Stomach smooth muscle (tissue), 2 donors: ENCODE measurements at regions not wholly inside any gene's neighbourhood (a gene's known extent, or its start where the extent isn't known, plus 50 kb on each side); places are given as distances from the start of the nearest gene placed in this dataset.

ENCODE experiments used
- H3K27ac ChIP-seq: one replicate; pipeline ENCODE4 v1.7.0; 2013; ENCODE audit warnings: mild to moderate bottlenecking, low read length, inconsistent platforms
- H3K27me3 ChIP-seq, 2 donors: one replicate each; pipeline ENCODE4 v1.7.0; 2013; ENCODE audit warnings: low read length in 2 of 2; ENCODE audit not compliant: insufficient read depth in 2 of 2, control insufficient read depth in 1 of 2
- H3K36me3 ChIP-seq, 2 donors: one replicate each; pipeline ENCODE4 v1.7.0; 2013; ENCODE audit warnings: low read length in 2 of 2; ENCODE audit not compliant: control insufficient read depth in 2 of 2, insufficient read depth in 2 of 2
- H3K4me1 ChIP-seq: one replicate; pipeline ENCODE4 v1.7.0; 2013; ENCODE audit warnings: low read length; ENCODE audit not compliant: control insufficient read depth, insufficient read depth
- H3K4me3 ChIP-seq, 2 donors: one replicate each; pipeline ENCODE4 v1.7.0; 2013; ENCODE audit warnings: low read length in 2 of 2
- H3K9ac ChIP-seq, 2 donors: one replicate each; pipeline ENCODE4 v1.7.0; 2013; ENCODE audit warnings: low read length in 2 of 2, mild to moderate bottlenecking in 1 of 2
- H3K9me3 ChIP-seq, 2 donors: one replicate each; pipeline ENCODE4 v1.7.0; 2013; ENCODE audit warnings: low read length in 2 of 2; ENCODE audit not compliant: control insufficient read depth in 2 of 2
- donor health status: healthy.
- donor health status: Pancreatic carcinoma.

DNA sequence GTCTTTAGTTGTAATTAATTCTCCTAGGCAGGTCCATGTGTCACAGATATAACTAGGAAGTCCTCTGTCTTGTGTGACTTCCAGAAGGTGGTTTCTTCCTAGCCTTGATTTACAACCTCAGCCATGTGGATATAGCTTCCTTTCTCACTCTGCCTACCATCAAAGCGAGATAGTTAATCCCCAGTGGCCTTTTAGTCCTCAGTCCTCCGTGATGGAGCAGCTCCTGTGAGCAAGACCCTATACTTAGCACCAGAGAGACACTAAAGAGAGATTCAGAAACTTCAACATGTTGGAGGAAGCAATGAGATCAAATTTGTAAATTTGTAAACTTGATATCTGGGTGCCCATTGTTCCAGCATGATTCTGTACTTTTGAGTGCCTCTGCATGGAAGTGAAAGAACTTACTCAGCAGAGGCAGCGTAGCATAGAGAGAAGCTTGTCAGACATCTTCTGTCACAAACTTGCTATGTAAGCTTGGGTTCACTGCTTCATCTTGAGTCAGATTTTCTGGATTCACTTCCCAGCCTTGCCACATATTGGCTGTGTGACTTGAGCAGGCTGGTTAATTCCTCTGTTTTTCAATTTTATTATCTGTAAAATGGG lies 170.2 kb upstream of the NR3C1 start:
- Histone ChIP-seq H3K4me1 (peaks cover 3% of the 10 kb centered on the region), H3K36me3 (no peaks in the 10 kb centered on the region), H3K27me3 (no peaks in the 10 kb centered on the region), H3K9ac (no peak overlapping the region), H3K27ac (no peak overlapping the region), H3K4me3 (no peak overlapping the region), H3K9me3 (no peaks in the 10 kb centered on the region)

DNA sequence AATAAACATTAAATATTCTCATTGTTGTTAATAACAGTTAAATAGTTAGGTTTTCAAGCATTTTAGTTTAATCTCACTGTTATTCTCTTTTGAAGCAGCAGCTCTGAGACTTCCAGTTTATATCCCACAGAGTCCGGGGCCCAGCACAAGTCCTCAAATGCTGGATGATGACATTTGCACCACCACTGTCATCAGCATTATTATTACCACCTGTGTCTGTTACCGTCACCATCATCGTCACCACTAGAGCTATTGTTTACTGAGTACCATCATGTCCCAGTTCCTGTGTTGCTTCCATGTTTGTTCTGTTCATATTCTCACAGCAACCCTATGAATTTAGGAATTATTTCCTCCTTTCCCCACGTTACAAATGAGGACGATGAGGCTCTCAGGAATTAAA lies 169.2 kb upstream of the NR3C1 start:
- no peak overlapping the region for H3K27ac ChIP-seq
- H3K9ac ChIP-seq: no peak overlapping the region
- no peaks in the 10 kb centered on the region for H3K27me3 ChIP-seq
- no peak overlapping the region for H3K4me3 ChIP-seq
- peaks cover 3% of the 10 kb centered on the region for H3K4me1 ChIP-seq
- no peaks in the 10 kb centered on the region for H3K36me3 ChIP-seq
- no peaks in the 10 kb centered on the region for H3K9me3 ChIP-seq

DNA sequence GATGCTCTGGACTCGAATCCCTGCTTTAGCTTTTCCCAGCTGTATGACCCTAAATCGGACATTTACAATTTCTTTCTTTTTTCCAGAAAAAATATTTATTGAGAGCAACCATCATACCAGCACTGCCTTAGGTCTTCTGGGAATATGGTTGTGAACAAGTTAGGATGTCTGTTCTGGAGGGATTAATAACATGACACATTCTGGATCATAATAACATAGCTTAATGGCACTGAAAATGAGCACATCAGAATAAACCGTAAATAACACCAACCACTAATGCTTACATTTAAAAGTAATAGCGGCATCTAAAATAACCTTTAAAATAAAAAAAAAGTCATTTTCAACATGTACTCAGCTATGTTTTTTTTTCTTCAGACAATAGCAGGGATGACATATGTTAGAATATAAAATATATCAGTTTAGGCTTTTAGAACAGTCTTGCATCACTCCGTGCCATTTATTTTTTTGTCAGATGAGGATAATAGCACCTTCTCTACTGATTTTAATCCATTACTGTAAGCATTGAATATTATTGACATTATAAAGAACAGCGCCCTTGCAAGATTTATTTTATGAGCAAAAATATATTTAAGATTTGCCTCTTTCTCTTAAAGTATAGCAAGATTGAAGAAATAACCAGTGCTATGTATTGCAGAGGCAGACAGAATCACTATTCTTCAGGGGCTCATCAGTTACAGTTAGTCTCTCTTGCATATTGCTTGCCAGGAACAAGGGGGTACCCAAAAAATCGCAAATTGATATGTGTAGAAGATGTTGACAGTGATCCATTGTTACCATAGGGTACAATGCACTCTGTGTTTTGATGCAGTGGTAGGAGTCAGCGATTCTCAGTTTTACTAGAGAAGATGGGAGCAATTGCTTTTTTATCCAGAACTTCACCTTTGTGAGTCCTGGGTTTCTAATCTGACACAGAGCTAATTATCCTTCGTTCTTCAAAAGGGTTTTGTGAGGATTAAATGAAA lies 168.4 kb upstream of the NR3C1 start:
- no peaks in the 10 kb centered on the region for H3K27me3 ChIP-seq
- H3K4me3 ChIP-seq: no peak overlapping the region
- H3K27ac ChIP-seq: no peak overlapping the region

DNA sequence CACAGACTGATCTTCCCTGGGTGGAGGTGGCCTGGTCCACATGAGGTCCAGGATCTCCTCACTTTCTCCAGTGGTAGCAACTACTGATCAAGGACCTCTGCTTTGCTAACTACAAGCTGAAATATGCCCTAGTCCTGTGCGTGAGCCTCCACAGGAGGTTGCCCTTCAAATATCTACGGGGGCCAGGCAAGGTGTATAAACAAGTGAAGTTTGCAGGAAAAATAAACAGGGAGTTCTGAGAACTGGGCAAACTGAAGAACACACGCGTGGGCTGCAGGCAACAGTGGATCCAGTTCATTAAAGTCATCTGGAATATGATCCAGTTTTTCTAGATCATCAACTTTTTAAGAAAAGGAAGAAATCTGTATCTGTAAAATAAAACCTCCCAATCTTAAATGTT lies 167.5 kb upstream of the NR3C1 start:
- no peaks in the 10 kb centered on the region for H3K9me3 ChIP-seq
- no peak overlapping the region for H3K9ac ChIP-seq
- H3K27ac ChIP-seq: no peak overlapping the region
- H3K27me3 ChIP-seq: no peaks in the 10 kb centered on the region
- no peak overlapping the region for H3K4me3 ChIP-seq
- H3K4me1 ChIP-seq: peaks cover 3% of the 10 kb centered on the region
- H3K36me3 ChIP-seq: no peaks in the 10 kb centered on the region

More for the DNA sequence above, 168.4 kb upstream of the NR3C1 start:
- peaks cover 3% of the 10 kb centered on the region for H3K4me1 ChIP-seq
- H3K9ac ChIP-seq: no peak overlapping the region
- no peaks in the 10 kb centered on the region for H3K9me3 ChIP-seq
- no peaks in the 10 kb centered on the region for H3K36me3 ChIP-seq

DNA sequence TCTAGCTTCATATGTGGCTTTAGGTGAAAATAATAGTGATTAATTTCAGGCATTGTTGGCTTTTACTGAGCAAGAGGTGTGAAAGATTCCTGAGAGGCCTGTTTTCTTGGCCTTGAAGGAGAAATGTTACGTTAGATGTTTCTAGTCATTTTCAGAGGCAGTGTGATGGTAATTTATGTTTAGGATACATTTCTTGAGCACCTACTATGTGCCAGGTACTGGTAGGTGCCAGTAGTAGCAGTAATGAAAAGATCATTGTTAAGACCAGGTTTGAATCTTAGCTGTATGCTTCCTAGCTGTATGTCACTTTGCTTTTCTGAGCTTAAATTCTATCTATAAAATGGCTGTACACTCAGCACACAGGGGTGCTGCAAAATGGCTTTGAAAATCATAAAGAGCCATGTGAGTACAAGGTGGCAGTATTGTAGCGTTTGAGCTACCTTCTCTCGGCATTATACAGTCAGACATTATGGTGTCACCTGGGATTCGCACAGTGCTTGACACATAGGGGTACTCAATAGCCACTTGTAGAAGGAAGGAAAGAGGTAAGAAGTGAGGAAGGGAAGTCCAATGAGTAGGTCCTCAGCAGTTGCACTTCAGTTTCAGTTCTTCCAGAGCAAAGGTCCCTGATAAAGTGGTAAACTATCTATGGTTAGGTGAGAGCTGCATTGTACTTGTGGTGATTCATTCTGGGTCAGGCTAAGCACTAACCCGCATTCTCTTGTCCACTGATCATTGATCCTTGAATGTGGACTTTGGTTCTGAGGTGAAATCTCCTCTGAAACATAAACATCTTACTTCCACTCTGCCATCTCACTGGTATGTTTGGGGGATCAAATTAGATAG lies 166.5 kb upstream of the NR3C1 start:
- no peaks in the 10 kb centered on the region for H3K9me3 ChIP-seq
- H3K36me3 ChIP-seq: no peaks in the 10 kb centered on the region
- H3K4me1 ChIP-seq: no peaks in the 10 kb centered on the region
- H3K9ac ChIP-seq: no peak overlapping the region
- no peak overlapping the region for H3K27ac ChIP-seq
- no peak overlapping the region for H3K4me3 ChIP-seq
- no peaks in the 10 kb centered on the region for H3K27me3 ChIP-seq

DNA sequence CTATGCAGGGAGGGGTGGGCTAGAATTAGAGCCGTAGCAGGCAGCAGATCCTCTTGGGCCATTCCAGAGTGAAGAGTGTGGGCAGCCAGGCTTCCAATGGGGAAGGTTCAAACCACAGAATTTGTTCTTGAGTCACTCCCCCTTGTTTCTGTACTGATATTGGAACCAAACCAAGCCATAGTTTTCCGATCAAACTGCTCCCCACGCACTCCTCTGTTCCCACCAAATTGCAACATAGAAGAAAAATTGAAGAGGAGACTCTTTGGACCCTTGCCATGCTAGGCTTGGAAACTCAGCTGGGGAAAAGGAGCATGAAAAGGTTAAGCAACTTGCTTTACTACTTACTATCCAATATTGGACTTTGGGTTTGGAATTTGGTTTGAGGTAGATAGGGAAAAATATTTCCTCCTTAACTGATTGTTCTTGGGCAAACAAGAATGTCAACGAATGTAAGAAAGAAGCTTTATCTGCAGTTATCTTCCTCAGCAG lies 165.8 kb upstream of the NR3C1 start:
- Histone ChIP-seq H3K4me1 (no peaks in the 10 kb centered on the region), H3K9me3 (no peaks in the 10 kb centered on the region), H3K27ac (no peak overlapping the region), H3K4me3 (no peak overlapping the region), H3K27me3 (no peaks in the 10 kb centered on the region), H3K36me3 (no peaks in the 10 kb centered on the region), H3K9ac (no peak overlapping the region)

DNA sequence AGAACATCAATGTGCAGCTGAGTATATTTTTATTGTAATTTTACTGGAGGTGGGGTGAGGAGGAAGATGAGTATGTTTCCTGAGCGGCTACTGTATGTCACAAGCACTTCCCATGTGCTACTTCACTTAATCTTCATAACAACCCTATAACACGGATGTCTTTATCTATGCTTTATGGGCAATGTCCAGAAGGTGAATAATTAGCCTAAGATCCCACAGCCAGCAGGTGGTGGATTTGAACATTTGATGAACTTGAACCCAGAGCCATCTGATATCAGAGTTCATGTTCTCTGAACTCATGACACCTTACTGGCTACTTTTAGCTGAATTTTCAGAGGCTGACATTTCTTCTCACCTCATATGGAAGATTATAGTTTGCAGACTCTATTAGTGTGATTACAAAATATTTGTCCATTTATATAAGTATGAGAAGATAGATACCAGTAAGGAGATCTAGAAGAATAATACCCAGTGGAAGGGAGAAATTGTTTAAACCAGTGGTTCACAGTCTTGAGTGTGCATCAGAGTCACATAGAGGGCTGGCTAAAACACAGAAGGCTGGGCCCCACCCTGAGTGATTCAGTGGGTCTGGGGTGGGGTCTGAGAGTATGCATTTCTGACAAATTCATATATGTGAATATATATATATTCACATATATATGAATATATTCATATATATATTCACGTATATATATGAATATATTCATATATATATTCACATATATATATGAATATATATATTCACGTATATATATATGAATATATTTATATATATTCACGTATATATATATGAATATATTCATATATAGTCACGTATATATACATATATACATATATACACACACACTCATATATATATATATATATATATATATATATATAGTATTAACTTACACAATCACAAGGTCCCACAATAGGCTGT lies 164.4 kb upstream of the NR3C1 start:
- H3K4me1 ChIP-seq: no peaks in the 10 kb centered on the region
- no peak overlapping the region for H3K9ac ChIP-seq
- no peaks in the 10 kb centered on the region for H3K27me3 ChIP-seq
- no peaks in the 10 kb centered on the region for H3K36me3 ChIP-seq
- no peak overlapping the region for H3K4me3 ChIP-seq
- H3K27ac ChIP-seq: no peak overlapping the region
- H3K9me3 ChIP-seq: no peaks in the 10 kb centered on the region

DNA sequence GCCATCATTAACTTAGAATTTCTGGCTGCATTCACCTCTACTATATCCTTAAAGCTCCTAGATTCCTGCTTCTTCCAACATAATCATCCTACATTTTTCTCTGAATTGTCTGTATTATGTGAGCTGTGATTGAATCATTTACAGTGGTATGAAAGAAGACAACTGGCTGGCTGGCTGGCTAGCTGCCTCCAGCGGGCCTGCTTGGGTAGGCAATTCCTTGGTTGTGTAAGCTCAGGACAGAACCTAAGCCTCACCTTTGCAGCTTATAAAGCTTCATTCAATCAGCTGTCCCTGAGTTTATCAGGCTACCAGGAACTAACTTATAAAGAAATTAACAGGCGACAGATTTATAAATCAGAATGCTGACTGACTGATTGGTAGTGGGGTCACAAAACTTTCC lies 162.7 kb upstream of the NR3C1 start:
- Histone ChIP-seq H3K4me1 (no peaks in the 10 kb centered on the region), H3K9me3 (no peaks in the 10 kb centered on the region), H3K36me3 (no peaks in the 10 kb centered on the region), H3K27ac (no peak overlapping the region), H3K4me3 (no peak overlapping the region), H3K9ac (no peak overlapping the region), H3K27me3 (no peaks in the 10 kb centered on the region)

DNA sequence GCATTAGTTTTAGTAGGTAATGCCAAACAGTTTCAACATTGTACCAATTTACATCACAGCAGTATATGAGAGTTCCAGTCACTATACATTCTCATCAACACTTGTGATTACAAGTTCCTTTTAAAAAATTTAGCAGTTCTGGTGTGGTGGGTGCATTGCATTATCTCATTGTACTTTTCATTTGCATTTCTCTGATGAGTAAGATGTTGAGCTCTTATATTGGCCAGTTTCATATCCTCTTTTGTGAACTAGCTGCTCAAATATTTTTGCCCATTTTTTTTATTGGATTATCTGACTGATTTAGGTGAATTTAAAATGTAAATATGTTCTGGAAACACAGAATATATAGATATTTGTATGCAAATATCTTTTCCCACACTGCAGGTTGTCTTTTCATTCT lies 160.9 kb upstream of the NR3C1 start:
- Histone ChIP-seq H3K9me3 (no peaks in the 10 kb centered on the region), H3K9ac (no peak overlapping the region), H3K4me3 (no peak overlapping the region), H3K27me3 (no peaks in the 10 kb centered on the region), H3K4me1 (no peaks in the 10 kb centered on the region), H3K27ac (no peak overlapping the region), H3K36me3 (no peaks in the 10 kb centered on the region)

DNA sequence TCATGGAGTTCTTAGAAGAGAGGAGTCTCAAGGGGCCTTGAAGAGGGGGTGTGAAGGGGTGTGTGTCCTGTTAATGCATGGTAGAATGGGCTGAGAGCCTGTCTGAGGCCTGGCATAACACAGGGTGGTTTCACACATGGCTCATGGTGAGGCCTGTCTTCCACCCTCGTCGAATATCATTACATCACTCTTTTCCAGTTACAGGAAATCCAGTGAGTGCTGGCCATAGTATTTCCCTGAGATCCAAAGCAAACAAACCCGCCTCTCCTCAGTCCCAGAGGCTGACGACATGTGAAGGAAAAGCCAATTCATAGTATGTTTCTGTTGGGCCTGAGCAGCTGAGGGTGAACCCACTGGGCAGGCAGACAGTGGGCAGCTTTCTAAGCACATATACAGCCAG lies 159.4 kb upstream of the NR3C1 start:
- Histone ChIP-seq H3K9me3 (no peaks in the 10 kb centered on the region), H3K9ac (no peak overlapping the region), H3K36me3 (no peaks in the 10 kb centered on the region), H3K27ac (no peak overlapping the region), H3K4me3 (no peak overlapping the region), H3K4me1 (no peaks in the 10 kb centered on the region), H3K27me3 (no peaks in the 10 kb centered on the region)
